HCT116 (cell line): ENCODE measurements at regions not wholly inside any gene's neighbourhood (a gene's known extent, or its start where the extent isn't known, plus 50 kb on each side); places are given as distances from the start of the nearest gene placed in this dataset.

ENCODE experiments used
- CTCF ChIP-seq, 3 experiments: fragments of 200-600 bp in 1 of 3; sonication (generic) in 1 of 3; IDR thresholded peaks in 2 of 3; conservative IDR thresholded peaks in 1 of 3; 2 replicates each; pipeline ENCODE4 v1.5.1; 2012 to 2017; ENCODE audit warnings: low read depth in 2 of 3, low read length in 2 of 3, antibody characterized with exemption in 1 of 3, borderline replicate concordance in 1 of 3, control low read depth in 1 of 3, mild to moderate bottlenecking in 1 of 3, mixed read lengths in 1 of 3, mixed run types in 1 of 3, moderate library complexity in 1 of 3; ENCODE audit not compliant: insufficient read depth in 1 of 3
- EZH2 ChIP-seq: fragments of 200-600 bp; sonication (generic); IDR thresholded peaks from 2 replicates; pipeline ENCODE4 v1.6.1; 2017; ENCODE audit warnings: antibody characterized with exemption, mixed run types
- EZH2phosphoT487 ChIP-seq: fragments of 200-600 bp; IDR thresholded peaks from 2 replicates; pipeline ENCODE4 v1.6.1; 2018; ENCODE audit warnings: antibody characterized with exemption, borderline replicate concordance
- JUND ChIP-seq: IDR thresholded peaks from 2 replicates; pipeline ENCODE4 v1.6.1; 2012
- POLR2A ChIP-seq: IDR thresholded peaks from 2 replicates; pipeline ENCODE4 v1.7.0; 2011; ENCODE audit warnings: borderline replicate concordance; ENCODE audit not compliant: insufficient read depth, insufficient read length; ENCODE audit errors: extremely low read depth
- POLR2AphosphoS5 ChIP-seq: IDR thresholded peaks from 2 replicates; pipeline ENCODE4 v1.6.1; 2011; ENCODE audit warnings: mild to moderate bottlenecking, low read depth, low read length, moderate library complexity
- RAD21 ChIP-seq: IDR thresholded peaks from 2 replicates; pipeline ENCODE4 v1.6.1; 2012; ENCODE audit warnings: low read depth, mild to moderate bottlenecking
- SRF ChIP-seq: IDR thresholded peaks from 2 replicates; pipeline ENCODE4 v1.6.1; 2012; ENCODE audit warnings: low read depth
- TCF7L2 ChIP-seq: IDR thresholded peaks from 2 replicates; pipeline ENCODE4 v1.7.0; 2011; ENCODE audit warnings: borderline replicate concordance, inconsistent platforms; ENCODE audit not compliant: insufficient read depth, insufficient read length; ENCODE audit errors: extremely low read depth
- YY1 ChIP-seq: IDR thresholded peaks from 2 replicates; pipeline ENCODE4 v1.6.1; 2011; ENCODE audit warnings: low read length, low read depth, moderate library complexity, mild to moderate bottlenecking; ENCODE audit not compliant: insufficient replicate concordance; ENCODE audit errors: extremely low read depth
- ZFX ChIP-seq: fragments of 450-650 bp; IDR thresholded peaks from 2 replicates; pipeline ENCODE4 v1.6.1; 2017
- TF ChIP-seq, protein P1 (sequence below): IDR thresholded peaks from 2 replicates; pipeline ENCODE4 v1.6.1; 2012; ENCODE audit warnings: low read depth
- TF ChIP-seq, protein P2 (sequence below): IDR thresholded peaks from 2 replicates; pipeline ENCODE4 v1.6.1; 2011; ENCODE audit warnings: mild to moderate bottlenecking, low read length, moderate library complexity; ENCODE audit not compliant: insufficient replicate concordance; ENCODE audit errors: extremely low read depth
- TF ChIP-seq, protein P3 (sequence below): IDR thresholded peaks from 2 replicates; pipeline ENCODE4 v1.6.1; 2012

DNA sequence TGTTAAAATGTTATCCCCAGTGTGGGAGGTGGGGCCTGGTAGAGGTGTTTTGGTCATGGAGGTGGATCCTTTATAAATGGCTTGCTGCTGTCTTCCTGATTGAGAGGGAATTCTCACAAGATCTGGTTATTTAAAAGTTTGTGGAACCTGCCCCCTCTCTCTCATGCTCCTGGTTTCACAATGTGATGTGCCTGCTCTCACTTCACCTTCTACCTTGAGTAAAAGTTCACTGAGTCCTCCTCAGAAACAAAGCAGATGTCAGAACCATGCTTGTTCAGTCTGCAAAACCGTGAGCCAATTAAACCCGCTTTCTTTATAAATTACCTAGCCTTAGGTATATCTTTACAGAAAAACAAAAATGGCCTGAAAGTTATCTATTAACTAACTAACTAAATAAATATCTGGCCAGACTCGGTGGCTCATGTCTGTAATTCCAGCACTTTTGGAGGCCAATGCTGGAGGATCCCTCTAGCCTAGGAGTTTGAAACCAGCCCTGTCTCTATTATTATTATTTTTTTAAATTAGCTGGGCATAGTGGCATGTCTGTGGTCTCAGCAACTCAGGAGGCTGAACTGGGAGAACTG lies 1067.4 kb downstream of the CDH9 start:
- TF ChIP-seq CTCF (IDR thresholded peaks at IDR 0.05 in 2 of 3, conservative IDR thresholded peaks at IDR 0.05 in 1 of 3; ENCODE audit: borderline replicate concordance in 1 of 3, insufficient read depth in 1 of 3, low read depth in 2 of 3, low read length in 2 of 3) (no peak), POLR2A (no peak), YY1 (no peak), POLR2AphosphoS5 (no peak), EZH2 (no peak), TCF7L2 (no peak), RAD21 (no peak), ZFX (no peak), JUND (no peak), SRF (no peak), EZH2phosphoT487 (no peak)
- TF ChIP-seq, protein P1, sequence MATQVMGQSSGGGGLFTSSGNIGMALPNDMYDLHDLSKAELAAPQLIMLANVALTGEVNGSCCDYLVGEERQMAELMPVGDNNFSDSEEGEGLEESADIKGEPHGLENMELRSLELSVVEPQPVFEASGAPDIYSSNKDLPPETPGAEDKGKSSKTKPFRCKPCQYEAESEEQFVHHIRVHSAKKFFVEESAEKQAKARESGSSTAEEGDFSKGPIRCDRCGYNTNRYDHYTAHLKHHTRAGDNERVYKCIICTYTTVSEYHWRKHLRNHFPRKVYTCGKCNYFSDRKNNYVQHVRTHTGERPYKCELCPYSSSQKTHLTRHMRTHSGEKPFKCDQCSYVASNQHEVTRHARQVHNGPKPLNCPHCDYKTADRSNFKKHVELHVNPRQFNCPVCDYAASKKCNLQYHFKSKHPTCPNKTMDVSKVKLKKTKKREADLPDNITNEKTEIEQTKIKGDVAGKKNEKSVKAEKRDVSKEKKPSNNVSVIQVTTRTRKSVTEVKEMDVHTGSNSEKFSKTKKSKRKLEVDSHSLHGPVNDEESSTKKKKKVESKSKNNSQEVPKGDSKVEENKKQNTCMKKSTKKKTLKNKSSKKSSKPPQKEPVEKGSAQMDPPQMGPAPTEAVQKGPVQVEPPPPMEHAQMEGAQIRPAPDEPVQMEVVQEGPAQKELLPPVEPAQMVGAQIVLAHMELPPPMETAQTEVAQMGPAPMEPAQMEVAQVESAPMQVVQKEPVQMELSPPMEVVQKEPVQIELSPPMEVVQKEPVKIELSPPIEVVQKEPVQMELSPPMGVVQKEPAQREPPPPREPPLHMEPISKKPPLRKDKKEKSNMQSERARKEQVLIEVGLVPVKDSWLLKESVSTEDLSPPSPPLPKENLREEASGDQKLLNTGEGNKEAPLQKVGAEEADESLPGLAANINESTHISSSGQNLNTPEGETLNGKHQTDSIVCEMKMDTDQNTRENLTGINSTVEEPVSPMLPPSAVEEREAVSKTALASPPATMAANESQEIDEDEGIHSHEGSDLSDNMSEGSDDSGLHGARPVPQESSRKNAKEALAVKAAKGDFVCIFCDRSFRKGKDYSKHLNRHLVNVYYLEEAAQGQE: no peak
- TF ChIP-seq, protein P2, sequence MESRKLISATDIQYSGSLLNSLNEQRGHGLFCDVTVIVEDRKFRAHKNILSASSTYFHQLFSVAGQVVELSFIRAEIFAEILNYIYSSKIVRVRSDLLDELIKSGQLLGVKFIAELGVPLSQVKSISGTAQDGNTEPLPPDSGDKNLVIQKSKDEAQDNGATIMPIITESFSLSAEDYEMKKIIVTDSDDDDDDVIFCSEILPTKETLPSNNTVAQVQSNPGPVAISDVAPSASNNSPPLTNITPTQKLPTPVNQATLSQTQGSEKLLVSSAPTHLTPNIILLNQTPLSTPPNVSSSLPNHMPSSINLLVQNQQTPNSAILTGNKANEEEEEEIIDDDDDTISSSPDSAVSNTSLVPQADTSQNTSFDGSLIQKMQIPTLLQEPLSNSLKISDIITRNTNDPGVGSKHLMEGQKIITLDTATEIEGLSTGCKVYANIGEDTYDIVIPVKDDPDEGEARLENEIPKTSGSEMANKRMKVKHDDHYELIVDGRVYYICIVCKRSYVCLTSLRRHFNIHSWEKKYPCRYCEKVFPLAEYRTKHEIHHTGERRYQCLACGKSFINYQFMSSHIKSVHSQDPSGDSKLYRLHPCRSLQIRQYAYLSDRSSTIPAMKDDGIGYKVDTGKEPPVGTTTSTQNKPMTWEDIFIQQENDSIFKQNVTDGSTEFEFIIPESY: no peak
- TF ChIP-seq, protein P3, sequence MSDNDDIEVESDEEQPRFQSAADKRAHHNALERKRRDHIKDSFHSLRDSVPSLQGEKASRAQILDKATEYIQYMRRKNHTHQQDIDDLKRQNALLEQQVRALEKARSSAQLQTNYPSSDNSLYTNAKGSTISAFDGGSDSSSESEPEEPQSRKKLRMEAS: no peak
